Omental fat pad (tissue), 3 donors: ENCODE measurements at regions not wholly inside any gene's neighbourhood (a gene's known extent, or its start where the extent isn't known, plus 50 kb on each side); places are given as distances from the start of the nearest gene placed in this dataset.

Experiments used
- ATAC-seq: fragments of 150-250 bp; one replicate; pipeline ENCODE4 v1.9.1; 2016; ENCODE audit warnings: mild to moderate bottlenecking, moderate library complexity; ENCODE audit not compliant: low FRiP score
- DNase-seq: peaks from one replicate; pipeline ENCODE4 v3.0.0-alpha.2; 2019; ENCODE audit warnings: low spot score
- CTCF ChIP-seq, 3 donors: fragments of 450-650 bp; IDR thresholded peaks; one replicate each; pipeline ENCODE4 v1.5.1; 2016 to 2017; ENCODE audit warnings: antibody characterized with exemption in 3 of 3, mild to moderate bottlenecking in 3 of 3, moderate library complexity in 2 of 3

GRCh38 chr21:25149022-25149421 is 458.3 kb downstream of the MRPL39 start:
- DNase-seq (no peak), ATAC-seq (no peak)
- no peak for TF ChIP-seq CTCF (IDR thresholded peaks at IDR 0.05)

GRCh38 chr21:25139414-25139813 is 467.9 kb downstream of the MRPL39 start:
- no peak for TF ChIP-seq CTCF (IDR thresholded peaks at IDR 0.05)
- DNase-seq = no peak
- no peak for ATAC-seq

GRCh38 chr21:25133939-25134338 is 473.3 kb downstream of the MRPL39 start:
- DNase-seq (no peak), ATAC-seq (no peak)
- TF ChIP-seq CTCF (IDR thresholded peaks at IDR 0.05) = no peak

GRCh38 chr21:25127811-25128210 is 479.5 kb downstream of the MRPL39 start:
- TF ChIP-seq CTCF (IDR thresholded peaks at IDR 0.05) = no peak
- ATAC-seq = no peak
- DNase-seq = no peak

- no peak for ATAC-seq
- no peak for DNase-seq
- no peak for TF ChIP-seq CTCF (IDR thresholded peaks at IDR 0.05)
Measured at GRCh38 chr21:25127007-25127406, 480.3 kb downstream of the MRPL39 start.

GRCh38 chr21:25126564-25126963 is 480.7 kb downstream of the MRPL39 start:
- TF ChIP-seq CTCF (IDR thresholded peaks at IDR 0.05) = no peak

GRCh38 chr21:25118648-25119047 is 488.6 kb downstream of the MRPL39 start:
- no peak for TF ChIP-seq CTCF (IDR thresholded peaks at IDR 0.05)
- DNase-seq = no peak
- no peak for ATAC-seq

More at GRCh38 chr21:25126564-25126963, 480.7 kb downstream of the MRPL39 start:
- ATAC-seq (no peak), DNase-seq (no peak)
